HG03378 (cell line): ENCODE measurements at regions not wholly inside any gene's neighbourhood (a gene's known extent, or its start where the extent isn't known, plus 50 kb on each side); places are given as distances from the start of the nearest gene placed in this dataset.
"Not testable (repeated sequence)": the region's sequence is repeated elsewhere in the genome, so short reads cannot be mapped to it uniquely, and the experiment has no call there.

Experiments used
- ATAC-seq: cut with Tn5 transposase; IDR thresholded peaks from one replicate; pipeline ENCODE4 v1.9.1; 2021; ENCODE audit warnings: mild to moderate bottlenecking, moderate library complexity; ENCODE audit not compliant: unreplicated experiment

GRCh38 chr2:5629510-5629909 lies 62.7 kb upstream of the SOX11 start:
- not testable (repeated sequence) for ATAC-seq

GRCh38 chr2:5637051-5637450 lies 55.1 kb upstream of the SOX11 start:
- ATAC-seq = not testable (repeated sequence)
